Caco-2 (cell line): ENCODE measurements at regions not wholly inside any gene's neighbourhood (a gene's known extent, or its start where the extent isn't known, plus 50 kb on each side); places are given as distances from the start of the nearest gene placed in this dataset.

Experiments
- BruUV-seq: library from RNA; stranded (reverse); fragments of 400-500 nt; replicated peaks from 2 replicates; lab custom pipeline; 2021; lab: Mats Ljungman, UMichigan
- CTCF ChIA-PET: fragments of 300-600 bp; sonication (Branson Sonifier 250); formaldehyde crosslinking; loops from one replicate; lab custom pipeline; 2022; ENCODE audit warnings: antibody characterized with exemption; lab: Charles Lee
- POLR2A ChIA-PET: fragments of 300-600 bp; sonication (Branson Sonifier 250); formaldehyde crosslinking; loops from one replicate; lab custom pipeline; 2022; ENCODE audit warnings: antibody characterized with exemption; lab: Charles Lee
- DNase-seq, 2 experiments: peaks; one replicate each; pipeline versions ENCODE4 v3.0.0 to v3.0.0-alpha.2; 2020 to 2022
- H3K27me3 ChIP-seq: replicated peaks from 2 replicates; pipeline ENCODE4 v1.6.0; 2011; ENCODE audit warnings: low read length; ENCODE audit not compliant: control insufficient read depth, insufficient read depth
- H3K36me3 ChIP-seq: 2 replicates; pipeline ENCODE4 v1.5.1; 2011; ENCODE audit warnings: low read length; ENCODE audit not compliant: control insufficient read depth, insufficient read depth
- H3K4me1 ChIP-seq: fragments of 250-450 bp; sonication (Bioruptor Pico); 2 replicates; pipeline ENCODE4 v1.5.1; 2020; ENCODE audit warnings: mild to moderate bottlenecking
- H3K4me3 ChIP-seq: 2 replicates; pipeline ENCODE4 v1.5.1; 2011; ENCODE audit warnings: low read depth, mild to moderate bottlenecking, control low read depth, low read length
- H3K9me3 ChIP-seq: fragments of 250-450 bp; sonication (Bioruptor Pico); 2 replicates; pipeline ENCODE4 v1.5.1; 2020; ENCODE audit warnings: mild to moderate bottlenecking, moderate library complexity
- H3K27ac Mint-ChIP-seq: one replicate; pipeline ENCODE4 v1.8.0; 2022; ENCODE audit warnings: mixed read lengths; ENCODE audit not compliant: unreplicated experiment
- H3K27me3 Mint-ChIP-seq: one replicate; pipeline ENCODE4 v1.8.0; 2022; ENCODE audit warnings: mixed read lengths; ENCODE audit not compliant: insufficient read depth, unreplicated experiment
- H3K36me3 Mint-ChIP-seq: one replicate; pipeline ENCODE4 v1.8.0; 2022; ENCODE audit warnings: mild to moderate bottlenecking, mixed read lengths; ENCODE audit not compliant: insufficient read depth, unreplicated experiment
- H3K4me1 Mint-ChIP-seq: one replicate; pipeline ENCODE4 v1.8.0; 2022; ENCODE audit warnings: low read depth, mixed read lengths; ENCODE audit not compliant: unreplicated experiment
- H3K4me3 Mint-ChIP-seq: one replicate; pipeline ENCODE4 v1.8.0; 2022; ENCODE audit warnings: mild to moderate bottlenecking, moderate library complexity, mixed read lengths; ENCODE audit not compliant: unreplicated experiment
- H3K9me3 Mint-ChIP-seq: one replicate; pipeline ENCODE4 v1.8.0; 2022; ENCODE audit warnings: mixed read lengths; ENCODE audit not compliant: unreplicated experiment
- intact Hi-C: fragments of 100-400 bp; cut with micrococcal nuclease; formaldehyde crosslinking; loops from one replicate; pipeline ENCODE4 v1.10.0; 2022; ENCODE audit not compliant: unreplicated experiment
- TF ChIP-seq, protein P1 (sequence below), 2 experiments: fragments of 200-600 bp in 1 of 2; IDR thresholded peaks; 1 replicate in 1 of 2; 2 replicates in 1 of 2; pipeline versions ENCODE4 v1.5.1 to v1.8.0; 2011 to 2022; ENCODE audit warnings: antibody characterized with exemption in 1 of 2, control low read depth in 1 of 2, inconsistent platforms in 1 of 2, low read depth in 1 of 2, low read length in 1 of 2, mild to moderate bottlenecking in 1 of 2, moderate library complexity in 1 of 2; ENCODE audit not compliant: insufficient read depth in 1 of 2, severe bottlenecking in 1 of 2, unreplicated experiment in 1 of 2

DNA sequence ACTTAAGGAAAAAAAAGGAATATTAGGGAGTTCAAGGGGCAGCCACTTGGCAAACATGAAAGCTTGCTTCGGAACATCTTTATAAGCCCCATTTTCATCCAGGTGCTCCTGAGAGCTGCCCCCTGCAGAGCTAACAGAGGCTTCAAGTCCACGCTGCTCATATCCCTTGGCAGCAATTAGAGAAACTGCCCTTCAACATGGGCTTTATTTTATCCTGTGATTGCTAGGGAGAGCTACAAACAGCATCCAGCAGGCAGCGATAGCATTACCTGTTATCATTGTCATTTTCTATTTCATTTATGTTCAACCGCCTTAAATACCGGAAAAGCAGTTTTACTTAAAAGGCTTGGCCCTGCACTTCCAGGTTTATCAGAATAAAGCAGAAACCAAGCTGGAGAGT lies 68.4 kb upstream of the MCTP2 start:
- Mint-ChIP-seq H3K9me3 (peaks cover 10% of the 10 kb centered on the region), H3K27ac (no peak overlapping the region), H3K36me3 (no peaks in the 10 kb centered on the region), H3K4me3 (no peak overlapping the region), H3K4me1 (no peaks in the 10 kb centered on the region), H3K27me3 (peaks cover 2% of the 10 kb centered on the region)
- H3K27me3 ChIP-seq, result no peaks in the 10 kb centered on the region
- ChIA-PET CTCF (interaction anchor here (0.7 to 4.1 kb wide), 3 partner anchors 43 to 161 kb away, joined by 3 to 38 read pairs (median 3); partner anchors contain the start of gene MCTP2), POLR2A (no interaction called here)
- intact Hi-C loops, result loop anchor here (5.0 kb wide), 1 partner anchor 304 kb away; no protein-coding TSS in a partner anchor
- no peak for DNase-seq
- no peaks in the 10 kb centered on the region for H3K4me1 ChIP-seq
- no peak overlapping the region for H3K4me3 ChIP-seq
- H3K9me3 ChIP-seq, result no peaks in the 10 kb centered on the region
- no TSS peak for BruUV-seq
- no peaks in the 10 kb centered on the region for H3K36me3 ChIP-seq
- TF ChIP-seq, protein P1, sequence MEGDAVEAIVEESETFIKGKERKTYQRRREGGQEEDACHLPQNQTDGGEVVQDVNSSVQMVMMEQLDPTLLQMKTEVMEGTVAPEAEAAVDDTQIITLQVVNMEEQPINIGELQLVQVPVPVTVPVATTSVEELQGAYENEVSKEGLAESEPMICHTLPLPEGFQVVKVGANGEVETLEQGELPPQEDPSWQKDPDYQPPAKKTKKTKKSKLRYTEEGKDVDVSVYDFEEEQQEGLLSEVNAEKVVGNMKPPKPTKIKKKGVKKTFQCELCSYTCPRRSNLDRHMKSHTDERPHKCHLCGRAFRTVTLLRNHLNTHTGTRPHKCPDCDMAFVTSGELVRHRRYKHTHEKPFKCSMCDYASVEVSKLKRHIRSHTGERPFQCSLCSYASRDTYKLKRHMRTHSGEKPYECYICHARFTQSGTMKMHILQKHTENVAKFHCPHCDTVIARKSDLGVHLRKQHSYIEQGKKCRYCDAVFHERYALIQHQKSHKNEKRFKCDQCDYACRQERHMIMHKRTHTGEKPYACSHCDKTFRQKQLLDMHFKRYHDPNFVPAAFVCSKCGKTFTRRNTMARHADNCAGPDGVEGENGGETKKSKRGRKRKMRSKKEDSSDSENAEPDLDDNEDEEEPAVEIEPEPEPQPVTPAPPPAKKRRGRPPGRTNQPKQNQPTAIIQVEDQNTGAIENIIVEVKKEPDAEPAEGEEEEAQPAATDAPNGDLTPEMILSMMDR (IDR thresholded peaks at IDR 0.05; ENCODE audit: insufficient read depth in 1 of 2, low read depth in 1 of 2, low read length in 1 of 2, severe bottlenecking in 1 of 2, unreplicated experiment in 1 of 2), result no peak

DNA sequence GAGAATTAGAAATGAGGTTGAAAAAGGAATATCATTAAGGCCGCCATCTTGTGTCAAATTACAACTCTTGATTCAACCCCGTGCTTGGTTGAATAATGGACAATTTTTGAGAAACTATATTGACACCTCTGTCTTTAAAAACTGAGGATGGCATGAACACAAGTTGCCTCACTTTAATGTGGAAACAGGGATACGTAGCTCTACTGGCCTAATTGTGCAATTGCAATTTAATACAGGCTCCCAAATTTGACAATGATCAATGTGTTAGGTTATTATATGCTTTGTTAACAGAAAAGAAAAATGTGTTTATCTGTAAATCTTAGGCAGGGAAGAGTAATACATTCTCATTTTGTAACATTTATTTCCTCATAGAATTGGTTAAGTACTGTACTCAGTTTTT lies 77.1 kb upstream of the MCTP2 start:
- H3K4me1 Mint-ChIP-seq, result no peaks in the 10 kb centered on the region
- Histone ChIP-seq H3K4me3 (no peak overlapping the region), H3K4me1 (no peaks in the 10 kb centered on the region), H3K36me3 (no peaks in the 10 kb centered on the region), H3K27me3 (no peaks in the 10 kb centered on the region), H3K9me3 (no peaks in the 10 kb centered on the region)
- no peaks in the 10 kb centered on the region for H3K36me3 Mint-ChIP-seq
- H3K4me3 Mint-ChIP-seq, result no peak overlapping the region
- DNase-seq, result no peak
- ChIA-PET POLR2A (no interaction called here), CTCF (interaction anchor here (1.2 kb wide), 1 partner anchor 10 kb away, joined by 3 read pairs; no protein-coding TSS in a partner anchor)
- H3K27ac Mint-ChIP-seq, result no peak overlapping the region
- BruUV-seq, result no TSS peak
- TF ChIP-seq, protein P1 (IDR thresholded peaks at IDR 0.05; ENCODE audit: insufficient read depth in 1 of 2, low read depth in 1 of 2, low read length in 1 of 2, severe bottlenecking in 1 of 2, unreplicated experiment in 1 of 2), result no peak
- H3K27me3 Mint-ChIP-seq, result peaks cover 15% of the 10 kb centered on the region
- intact Hi-C loops, result no loop called here
- no peaks in the 10 kb centered on the region for H3K9me3 Mint-ChIP-seq

DNA sequence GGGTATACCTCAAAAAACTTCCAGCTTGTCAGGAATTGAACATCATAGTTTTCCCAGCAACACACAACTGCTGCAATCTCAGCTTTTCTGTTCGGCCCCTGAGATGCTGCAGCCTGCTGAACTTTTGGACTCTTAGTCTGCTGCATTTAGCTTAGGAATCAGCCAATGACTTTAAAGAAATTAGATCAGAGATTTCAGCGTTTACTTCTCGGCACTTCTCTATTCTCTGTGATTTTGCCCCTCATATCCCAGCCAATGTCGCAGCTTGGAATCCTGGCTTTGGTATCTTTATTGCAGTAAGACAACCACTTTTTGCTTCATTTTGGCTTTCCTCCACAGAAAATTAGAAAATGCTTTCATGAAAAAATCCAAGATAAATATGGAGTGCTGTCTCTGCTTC lies 86.3 kb upstream of the MCTP2 start:
- BruUV-seq, result no TSS peak
- Mint-ChIP-seq H3K36me3 (no peaks in the 10 kb centered on the region), H3K9me3 (peaks cover 15% of the 10 kb centered on the region), H3K4me1 (no peaks in the 10 kb centered on the region), H3K27ac (no peak overlapping the region), H3K27me3 (peaks cover 16% of the 10 kb centered on the region), H3K4me3 (no peak overlapping the region)
- Histone ChIP-seq H3K4me3 (no peak overlapping the region), H3K4me1 (no peaks in the 10 kb centered on the region), H3K27me3 (no peaks in the 10 kb centered on the region), H3K36me3 (no peaks in the 10 kb centered on the region), H3K9me3 (peaks cover 3% of the 10 kb centered on the region)
- ChIA-PET POLR2A (no interaction called here), CTCF (no interaction called here)
- intact Hi-C loops, result no loop called here
- TF ChIP-seq, protein P1 (IDR thresholded peaks at IDR 0.05; ENCODE audit: insufficient read depth in 1 of 2, low read depth in 1 of 2, low read length in 1 of 2, severe bottlenecking in 1 of 2, unreplicated experiment in 1 of 2), result no peak
- no peak for DNase-seq
